HS-5 (cell line): ENCODE measurements at regions not wholly inside any gene's neighbourhood (a gene's known extent, or its start where the extent isn't known, plus 50 kb on each side); places are given as distances from the start of the nearest gene placed in this dataset.
"Not testable (repeated sequence)": the region's sequence is repeated elsewhere in the genome, so short reads cannot be mapped to it uniquely, and the experiment has no call there.

Experiments used
- DNase-seq: peaks from one replicate; pipeline ENCODE4 v3.0.0-alpha.2; 2012; ENCODE audit warnings: low read depth

DNA sequence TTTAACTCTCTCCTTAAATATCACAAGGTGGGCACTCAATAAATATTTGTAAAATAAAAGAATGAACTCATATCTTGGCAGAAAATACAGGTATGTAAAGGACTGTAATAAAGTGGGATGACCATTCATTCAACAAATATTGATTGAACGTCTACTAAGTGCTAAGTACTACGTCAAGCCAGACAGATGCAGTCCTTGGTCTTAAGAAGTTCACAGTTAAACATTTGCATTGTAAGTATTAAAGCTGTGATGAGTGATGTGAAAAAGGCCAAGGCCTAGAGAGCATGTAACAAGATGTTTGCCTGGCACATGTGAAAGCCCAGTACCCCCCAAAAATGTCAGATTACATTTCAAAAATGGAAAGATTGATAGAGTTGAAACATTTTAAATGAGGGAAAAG lies 130.1 kb upstream of the TMEM170B start:
- no peak for DNase-seq

DNA sequence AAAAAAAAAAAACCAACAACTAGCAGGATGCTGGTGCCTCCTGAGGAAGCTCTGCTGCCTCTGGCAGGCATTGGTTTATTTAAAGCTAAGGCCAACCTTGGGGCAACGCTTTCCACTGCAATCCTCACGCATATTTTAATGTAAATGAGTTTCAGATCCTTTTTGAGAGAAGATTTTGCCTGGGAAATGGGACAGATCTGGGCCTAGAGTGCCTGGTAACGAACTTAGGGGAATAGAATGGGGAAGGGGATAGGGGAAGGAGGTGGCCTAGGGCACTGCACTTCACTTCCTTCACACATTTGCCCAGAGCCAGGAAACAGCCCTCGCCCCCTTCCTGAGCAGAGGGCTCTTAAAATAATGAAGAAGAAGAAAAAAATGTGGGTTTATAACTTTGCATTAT lies 132.7 kb upstream of the TMEM170B start:
- no peak for DNase-seq

DNA sequence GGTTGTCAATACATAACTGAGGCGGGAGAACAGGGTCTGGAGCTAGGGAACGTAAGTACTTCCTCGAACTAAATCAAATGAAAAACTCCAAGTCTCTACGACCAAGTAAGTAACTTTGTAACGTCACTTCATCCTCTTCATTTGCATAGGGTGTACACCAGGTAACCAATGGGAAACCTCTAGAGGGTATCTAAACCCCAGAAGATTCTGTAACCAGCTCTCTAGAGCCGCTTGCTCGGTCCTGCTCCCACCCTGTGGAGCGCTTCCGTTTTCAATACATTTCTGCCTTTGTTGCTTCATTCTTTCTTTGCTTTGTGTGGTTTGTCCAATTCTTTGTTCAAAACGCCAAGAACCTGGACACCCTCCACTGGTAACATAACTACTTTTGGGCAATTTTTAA lies 133.5 kb upstream of the TMEM170B start:
- DNase-seq, result no peak

DNA sequence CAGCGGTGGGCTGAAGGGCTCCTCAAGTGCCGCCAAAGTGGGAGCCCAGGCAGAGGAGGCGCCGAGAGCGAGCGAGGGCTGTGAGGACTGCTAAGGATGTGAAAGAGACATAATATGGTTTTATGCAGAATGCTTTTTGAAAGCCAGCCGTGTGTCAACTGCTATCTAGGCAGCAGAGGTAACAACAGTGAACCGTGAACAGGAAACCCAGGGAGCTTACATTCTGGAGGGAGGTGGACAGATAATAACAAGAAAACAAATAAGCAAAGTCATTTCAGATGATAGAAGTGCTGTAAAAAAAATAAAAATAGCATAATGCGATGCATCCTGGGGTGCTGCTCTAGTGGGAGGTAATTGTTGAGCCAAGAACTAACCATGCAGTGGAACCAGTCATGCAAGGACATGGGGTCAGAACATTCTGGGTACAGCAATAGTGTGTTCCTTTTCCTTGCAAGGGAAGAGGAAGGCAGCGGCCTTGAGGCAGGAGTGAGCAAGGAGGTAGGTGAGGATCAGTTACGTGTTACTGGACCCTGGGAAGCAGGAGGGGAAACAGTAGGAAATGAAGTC lies 134.4 kb upstream of the TMEM170B start:
- DNase-seq, result no peak

- not testable (repeated sequence) for DNase-seq
Measured at GRCh38 chr6:11402581-11402980, 135.0 kb upstream of the TMEM170B start.

DNA sequence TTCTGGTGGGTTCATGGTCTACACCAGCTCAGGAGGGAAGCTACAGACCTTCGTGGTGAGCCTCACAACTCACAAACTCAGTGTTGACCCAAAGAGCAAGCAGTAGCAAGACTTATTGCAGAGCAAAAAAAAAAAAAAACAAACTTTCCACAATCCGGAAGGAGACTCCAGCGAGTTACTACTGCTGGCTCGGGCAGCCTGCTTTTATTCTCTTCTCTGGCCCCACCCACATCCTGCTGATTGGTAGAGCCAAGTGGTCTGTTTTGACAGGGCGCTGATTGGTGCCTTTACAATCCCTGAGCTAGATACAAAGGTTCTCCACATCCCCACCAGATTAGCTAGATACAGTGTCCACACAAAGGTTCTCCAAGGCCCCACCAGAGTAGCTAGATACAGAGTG lies 135.6 kb upstream of the TMEM170B start:
- DNase-seq, result not testable (repeated sequence)

- no peak for DNase-seq
Measured at GRCh38 chr6:11398451-11399326, 138.9 kb upstream of the TMEM170B start.

DNA sequence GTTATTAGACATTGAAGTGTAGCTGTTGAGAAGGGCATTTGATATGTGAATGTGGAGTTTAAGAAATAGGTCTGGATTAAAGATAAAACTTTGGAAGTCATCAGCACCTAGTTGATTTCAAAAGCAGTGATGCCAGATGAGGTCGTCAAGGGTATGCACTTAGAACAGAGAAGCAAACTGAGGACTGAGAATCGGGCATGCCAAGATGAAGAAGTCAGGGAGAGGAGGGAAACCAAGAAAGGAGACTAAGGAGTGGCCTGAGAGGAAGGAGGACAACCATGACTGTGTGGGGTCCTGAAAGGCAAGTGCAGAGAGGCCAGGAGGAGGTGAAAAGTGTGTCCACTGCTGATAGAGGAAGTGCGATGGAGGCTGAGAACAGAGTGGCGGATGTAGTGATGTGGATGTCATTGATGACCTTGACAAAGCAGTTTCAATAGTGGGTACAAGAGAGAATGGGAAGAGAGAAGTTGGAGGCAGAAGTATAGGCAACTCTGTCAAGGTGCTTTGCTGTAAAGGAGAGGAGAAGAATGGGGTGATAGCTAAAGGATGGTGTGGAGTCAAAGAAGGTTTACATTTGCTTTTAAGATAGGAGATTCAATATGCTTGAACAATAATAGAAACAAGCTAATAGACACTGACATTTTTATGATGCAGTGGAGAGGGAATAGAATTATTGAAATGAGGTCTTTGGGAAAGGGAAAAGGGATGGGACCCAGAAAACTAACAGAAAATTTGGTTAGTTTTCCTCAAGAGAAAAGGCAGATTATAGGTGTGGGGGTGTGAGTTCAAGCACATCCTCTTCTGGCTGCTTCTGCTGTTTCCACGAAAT lies 139.7 kb upstream of the TMEM170B start:
- DNase-seq, result no peak

GRCh38 chr6:11396860-11397259 lies 140.7 kb upstream of the TMEM170B start:
- no peak for DNase-seq

- no peak for DNase-seq
Measured at GRCh38 chr6:11393713-11394627, 143.6 kb upstream of the TMEM170B start.

- no peak for DNase-seq
Measured at GRCh38 chr6:11392778-11393507, 144.6 kb upstream of the TMEM170B start.

GRCh38 chr6:11391934-11392777 lies 145.4 kb upstream of the TMEM170B start:
- DNase-seq, result no peak

DNA sequence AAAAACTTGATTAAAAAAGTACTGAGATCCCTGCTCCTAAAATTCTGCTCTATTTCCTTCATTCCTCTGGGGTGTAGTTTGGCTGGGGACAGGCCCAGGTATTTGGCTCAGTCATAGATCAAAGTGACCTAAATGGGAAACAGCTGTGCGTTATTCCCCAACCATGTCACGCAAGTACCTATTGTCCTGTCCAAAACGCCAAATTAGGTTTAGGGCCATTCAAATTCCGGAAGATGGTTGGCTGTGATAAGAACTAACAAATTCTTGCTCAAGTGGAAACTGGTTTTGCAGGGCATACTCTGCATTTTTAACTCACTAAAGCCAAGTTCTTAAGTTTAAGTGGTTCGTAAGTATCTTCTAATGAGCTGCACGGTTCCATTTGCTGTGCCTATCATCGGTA lies 147.6 kb upstream of the TMEM170B start:
- no peak for DNase-seq

GRCh38 chr6:11388983-11389944 lies 148.3 kb upstream of the TMEM170B start:
- DNase-seq, result no peak

DNA sequence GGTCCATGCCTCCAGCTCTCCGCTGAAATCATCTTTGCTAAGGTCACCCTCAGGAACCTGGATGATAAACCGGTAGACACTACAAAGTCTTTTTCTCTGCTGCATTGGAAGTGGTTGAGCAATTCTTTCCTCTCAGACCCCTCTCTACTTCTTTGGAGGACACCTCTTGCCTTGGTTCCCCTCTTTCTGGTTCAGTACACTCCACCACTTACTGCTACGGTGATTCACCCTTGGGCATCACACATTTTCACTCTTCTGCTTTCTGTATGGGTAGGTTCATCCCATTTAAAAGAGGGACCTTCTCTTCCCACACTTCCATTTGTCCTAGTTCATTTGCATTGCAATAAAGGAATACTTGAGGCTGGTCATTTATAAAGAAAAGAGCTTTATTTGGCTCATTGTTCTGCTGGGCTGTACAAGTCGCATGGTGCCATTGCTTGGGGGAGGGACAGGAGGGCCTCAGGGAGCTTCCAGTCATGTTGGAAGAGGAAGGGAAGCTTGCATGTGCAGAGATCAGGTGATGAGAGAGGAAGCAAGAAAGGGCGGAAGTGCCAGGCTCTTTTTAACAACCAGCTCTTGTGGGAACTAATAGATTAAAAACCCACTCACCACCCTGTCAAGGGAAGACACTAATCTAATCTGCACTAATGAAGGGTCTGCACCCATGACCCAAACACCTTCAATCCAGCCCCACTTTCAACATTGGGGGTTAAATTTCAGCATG lies 149.7 kb upstream of the TMEM170B start:
- no peak for DNase-seq

GRCh38 chr6:11386726-11387125 lies 150.8 kb upstream of the TMEM170B start:
- no peak for DNase-seq

DNA sequence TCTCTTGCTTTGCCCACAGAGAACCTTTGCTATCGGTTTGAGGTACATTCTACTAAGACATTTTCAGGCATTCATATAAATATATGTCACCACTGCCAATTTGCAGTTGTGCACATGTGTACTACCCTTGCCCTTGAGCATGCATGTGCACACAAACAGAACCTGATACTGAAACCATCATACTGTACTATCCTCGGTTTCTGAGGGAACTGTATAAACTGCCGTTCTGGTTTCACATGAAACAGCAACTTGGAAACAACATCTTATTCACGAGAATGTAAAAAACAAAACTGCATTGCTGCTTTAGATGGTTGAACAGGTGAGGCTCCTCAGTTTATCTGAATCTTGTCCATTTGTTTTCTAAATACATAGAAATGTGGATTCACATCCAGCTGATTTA lies 151.2 kb upstream of the TMEM170B start:
- no peak for DNase-seq
